ENCODE measurements at regions not wholly inside any gene's neighbourhood (a gene's known extent, or its start where the extent isn't known, plus 50 kb on each side); places are given as distances from the start of the nearest gene placed in this dataset.

DNA sequence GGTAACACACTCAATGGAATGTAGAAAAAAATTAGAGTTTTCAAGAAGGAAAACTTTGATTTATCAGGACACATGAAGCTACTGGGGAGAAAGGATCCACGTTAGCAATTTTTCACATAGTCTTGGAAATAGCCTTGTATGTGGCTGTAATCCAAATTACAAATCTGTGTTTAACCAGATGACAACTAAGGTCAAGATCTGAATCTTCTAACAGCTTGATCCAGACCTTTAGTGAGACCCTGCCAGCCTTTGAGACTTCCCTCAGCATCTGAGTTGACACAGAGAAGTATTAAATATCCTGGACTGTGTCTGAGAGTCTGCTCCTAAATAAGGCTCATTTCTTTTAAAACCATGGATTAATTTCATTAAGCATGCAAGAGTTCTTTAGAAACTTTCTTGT, 135.9 kb upstream of the KCNK2 start:
- H3K4me3 ChIP-seq (ENCODE audit: low read length) = no peak overlapping the region
- no peak for DNase-seq
- H3K4me1 ChIP-seq (ENCODE audit: control insufficient read depth, insufficient read depth, low read length) = no peaks in the 10 kb centered on the region
- Mint-ChIP-seq H3K9me3 (no peaks in the 10 kb centered on the region), H3K27me3 (ENCODE audit: insufficient read depth) (no peaks in the 10 kb centered on the region), H3K27ac (no peak overlapping the region), H3K36me3 (ENCODE audit: low read depth) (no peaks in the 10 kb centered on the region), H3K4me1 (no peaks in the 10 kb centered on the region), H3K4me3 (no peak overlapping the region)
- no peaks in the 10 kb centered on the region for H3K9me3 ChIP-seq (ENCODE audit: control insufficient read depth, low read length)
- H3K9ac ChIP-seq (ENCODE audit: extremely low read depth, low read length, poor library complexity, severe bottlenecking) = no peak overlapping the region
- WGBS, 2 experiments (ENCODE audit: insufficient coverage in 1 of 2, insufficient read length in 1 of 2) = 78 to 100% methylated on average over 1 of the region's 1 CpG
- H3K27me3 ChIP-seq (ENCODE audit: control insufficient read depth, insufficient read depth, low read length, poor library complexity, severe bottlenecking) = no peaks in the 10 kb centered on the region
- no peaks in the 10 kb centered on the region for H3K36me3 ChIP-seq (ENCODE audit: control insufficient read depth, insufficient read depth, low read length)
- TF ChIP-seq, protein P1, sequence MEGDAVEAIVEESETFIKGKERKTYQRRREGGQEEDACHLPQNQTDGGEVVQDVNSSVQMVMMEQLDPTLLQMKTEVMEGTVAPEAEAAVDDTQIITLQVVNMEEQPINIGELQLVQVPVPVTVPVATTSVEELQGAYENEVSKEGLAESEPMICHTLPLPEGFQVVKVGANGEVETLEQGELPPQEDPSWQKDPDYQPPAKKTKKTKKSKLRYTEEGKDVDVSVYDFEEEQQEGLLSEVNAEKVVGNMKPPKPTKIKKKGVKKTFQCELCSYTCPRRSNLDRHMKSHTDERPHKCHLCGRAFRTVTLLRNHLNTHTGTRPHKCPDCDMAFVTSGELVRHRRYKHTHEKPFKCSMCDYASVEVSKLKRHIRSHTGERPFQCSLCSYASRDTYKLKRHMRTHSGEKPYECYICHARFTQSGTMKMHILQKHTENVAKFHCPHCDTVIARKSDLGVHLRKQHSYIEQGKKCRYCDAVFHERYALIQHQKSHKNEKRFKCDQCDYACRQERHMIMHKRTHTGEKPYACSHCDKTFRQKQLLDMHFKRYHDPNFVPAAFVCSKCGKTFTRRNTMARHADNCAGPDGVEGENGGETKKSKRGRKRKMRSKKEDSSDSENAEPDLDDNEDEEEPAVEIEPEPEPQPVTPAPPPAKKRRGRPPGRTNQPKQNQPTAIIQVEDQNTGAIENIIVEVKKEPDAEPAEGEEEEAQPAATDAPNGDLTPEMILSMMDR (conservative IDR thresholded peaks at IDR 0.05) = no peak
- H3K27ac ChIP-seq (ENCODE audit: low read depth, low read length) = no peak overlapping the region

DNA sequence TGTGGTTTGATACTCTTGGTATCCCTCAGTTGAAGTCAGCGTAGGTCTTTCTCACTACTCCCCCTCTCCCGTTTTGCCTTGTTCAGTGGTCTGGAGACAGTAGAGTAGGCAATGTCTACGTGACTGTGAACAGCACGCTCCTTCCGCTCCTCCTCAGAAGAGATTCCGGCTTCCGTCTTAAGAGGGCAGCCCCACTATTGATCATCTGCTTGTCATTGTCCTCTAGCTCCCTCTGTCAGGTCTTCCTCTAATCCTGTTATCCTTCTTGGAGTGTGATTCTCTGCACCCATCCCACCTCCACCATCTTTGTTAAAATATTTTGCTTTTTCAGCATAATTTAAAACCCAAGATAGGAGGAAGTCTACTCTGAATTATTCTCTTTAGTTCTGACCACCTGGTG, 129.9 kb upstream of the KCNK2 start:
- Mint-ChIP-seq H3K4me3 (no peak overlapping the region), H3K27ac (no peak overlapping the region), H3K27me3 (ENCODE audit: insufficient read depth) (peaks cover 8% of the 10 kb centered on the region), H3K36me3 (ENCODE audit: low read depth) (no peaks in the 10 kb centered on the region), H3K4me1 (peaks cover 2% of the 10 kb centered on the region), H3K9me3 (no peaks in the 10 kb centered on the region)
- Histone ChIP-seq H3K27ac (ENCODE audit: low read depth, low read length) (no peak overlapping the region), H3K36me3 (ENCODE audit: control insufficient read depth, insufficient read depth, low read length) (no peaks in the 10 kb centered on the region), H3K9ac (ENCODE audit: extremely low read depth, low read length, poor library complexity, severe bottlenecking) (no peak overlapping the region), H3K27me3 (ENCODE audit: control insufficient read depth, insufficient read depth, low read length, poor library complexity, severe bottlenecking) (no peaks in the 10 kb centered on the region), H3K4me1 (ENCODE audit: control insufficient read depth, insufficient read depth, low read length) (no peaks in the 10 kb centered on the region), H3K9me3 (ENCODE audit: control insufficient read depth, low read length) (no peaks in the 10 kb centered on the region), H3K4me3 (ENCODE audit: low read length) (no peak overlapping the region)
- peak; percentile 75 for DNase-seq
- 58 to 72% methylated on average over 7 of the region's 7 CpGs for WGBS, 2 experiments (ENCODE audit: insufficient coverage in 1 of 2, insufficient read length in 1 of 2)
- TF ChIP-seq, protein P1 (conservative IDR thresholded peaks at IDR 0.05) = peak; percentile 79

DNA sequence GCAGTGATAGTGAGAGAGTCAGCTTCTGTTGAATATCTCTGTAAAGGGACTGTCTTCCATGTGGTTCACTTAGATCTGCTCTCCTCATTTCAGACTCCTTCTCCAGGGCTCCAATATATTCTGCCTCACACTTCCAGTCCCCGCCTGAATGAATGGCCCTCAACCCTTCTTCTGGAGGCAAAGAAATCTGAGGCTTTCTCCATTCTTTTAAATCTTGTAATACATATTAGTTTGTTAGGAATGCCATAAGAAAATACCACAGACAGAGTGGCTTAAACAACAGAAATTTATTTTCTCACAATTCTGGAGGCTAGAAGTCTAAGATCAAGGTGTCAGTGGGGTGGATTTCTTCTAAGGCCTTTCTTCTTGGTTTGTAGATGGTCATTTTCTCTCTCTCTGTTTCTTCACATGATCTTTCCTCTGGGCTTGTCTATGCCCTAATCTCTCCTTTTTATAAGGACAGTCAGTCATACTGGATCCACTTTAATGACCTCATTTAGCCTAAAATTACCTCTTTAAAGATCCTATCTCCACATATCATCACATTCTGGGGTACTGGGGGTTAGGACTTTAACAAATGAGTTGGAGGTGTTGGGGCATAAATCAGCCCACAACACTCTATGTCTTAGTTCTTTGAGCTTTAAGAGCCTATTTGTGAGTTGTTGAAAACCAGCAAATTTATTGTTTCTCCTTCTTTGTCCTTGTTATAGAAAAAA, 128.5 kb upstream of the KCNK2 start:
- WGBS, 2 experiments (ENCODE audit: insufficient coverage in 1 of 2, insufficient read length in 1 of 2) = 88% methylated on average over 1 of the region's 1 CpG; no CpG with 5 or more reads in 1 of the 2 experiments
- Histone ChIP-seq H3K9ac (ENCODE audit: extremely low read depth, low read length, poor library complexity, severe bottlenecking) (no peak overlapping the region), H3K27ac (ENCODE audit: low read depth, low read length) (no peak overlapping the region), H3K4me3 (ENCODE audit: low read length) (no peak overlapping the region), H3K27me3 (ENCODE audit: control insufficient read depth, insufficient read depth, low read length, poor library complexity, severe bottlenecking) (no peaks in the 10 kb centered on the region), H3K4me1 (ENCODE audit: control insufficient read depth, insufficient read depth, low read length) (no peaks in the 10 kb centered on the region), H3K36me3 (ENCODE audit: control insufficient read depth, insufficient read depth, low read length) (no peaks in the 10 kb centered on the region), H3K9me3 (ENCODE audit: control insufficient read depth, low read length) (no peaks in the 10 kb centered on the region)
- no peak overlapping the region for H3K4me3 Mint-ChIP-seq
- no peaks in the 10 kb centered on the region for H3K36me3 Mint-ChIP-seq (ENCODE audit: low read depth)
- no peak overlapping the region for H3K27ac Mint-ChIP-seq
- peaks cover 2% of the 10 kb centered on the region for H3K4me1 Mint-ChIP-seq
- TF ChIP-seq, protein P1 (conservative IDR thresholded peaks at IDR 0.05) = no peak
- no peak for DNase-seq
- peaks cover 8% of the 10 kb centered on the region for H3K27me3 Mint-ChIP-seq (ENCODE audit: insufficient read depth)
- H3K9me3 Mint-ChIP-seq = no peaks in the 10 kb centered on the region
